Fibroblast of mammary gland (primary cell): ENCODE measurements at regions not wholly inside any gene's neighbourhood (a gene's known extent, or its start where the extent isn't known, plus 50 kb on each side); places are given as distances from the start of the nearest gene placed in this dataset.

Source experiments
- DNase-seq: peaks from one replicate; pipeline ENCODE4 v3.0.0-alpha.2; 2010; ENCODE audit warnings: low read depth
- H3K4me3 ChIP-seq: 2 replicates; pipeline ENCODE4 v1.5.1; 2011; ENCODE audit warnings: low read depth, mild to moderate bottlenecking, low read length, moderate library complexity; ENCODE audit not compliant: control insufficient read depth
- TF ChIP-seq, protein P1 (sequence below): conservative IDR thresholded peaks from 2 replicates; pipeline ENCODE4 v1.5.1; 2011; ENCODE audit warnings: low read depth, low read length, inconsistent platforms; ENCODE audit not compliant: control insufficient read depth, insufficient read depth

DNA sequence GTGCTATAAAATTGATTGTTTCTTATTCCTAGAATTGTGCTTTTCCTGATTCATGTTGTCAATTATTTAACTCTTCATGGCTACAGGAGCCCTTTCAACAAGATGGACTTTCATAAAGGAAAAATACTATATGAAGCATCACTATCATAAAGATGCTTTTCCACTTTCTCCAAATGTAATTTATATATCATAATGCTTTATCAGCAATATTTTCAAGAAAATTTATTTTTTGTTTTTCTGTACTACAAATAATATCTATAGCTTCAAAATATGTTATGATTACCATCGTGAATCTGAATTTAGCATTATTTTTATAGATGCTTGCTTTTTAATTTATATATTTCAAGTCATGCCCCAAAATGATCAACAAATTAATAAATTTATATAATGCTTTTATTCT, 873.5 kb upstream of the LRFN5 start:
- H3K4me3 ChIP-seq, result no peak overlapping the region
- TF ChIP-seq, protein P1, sequence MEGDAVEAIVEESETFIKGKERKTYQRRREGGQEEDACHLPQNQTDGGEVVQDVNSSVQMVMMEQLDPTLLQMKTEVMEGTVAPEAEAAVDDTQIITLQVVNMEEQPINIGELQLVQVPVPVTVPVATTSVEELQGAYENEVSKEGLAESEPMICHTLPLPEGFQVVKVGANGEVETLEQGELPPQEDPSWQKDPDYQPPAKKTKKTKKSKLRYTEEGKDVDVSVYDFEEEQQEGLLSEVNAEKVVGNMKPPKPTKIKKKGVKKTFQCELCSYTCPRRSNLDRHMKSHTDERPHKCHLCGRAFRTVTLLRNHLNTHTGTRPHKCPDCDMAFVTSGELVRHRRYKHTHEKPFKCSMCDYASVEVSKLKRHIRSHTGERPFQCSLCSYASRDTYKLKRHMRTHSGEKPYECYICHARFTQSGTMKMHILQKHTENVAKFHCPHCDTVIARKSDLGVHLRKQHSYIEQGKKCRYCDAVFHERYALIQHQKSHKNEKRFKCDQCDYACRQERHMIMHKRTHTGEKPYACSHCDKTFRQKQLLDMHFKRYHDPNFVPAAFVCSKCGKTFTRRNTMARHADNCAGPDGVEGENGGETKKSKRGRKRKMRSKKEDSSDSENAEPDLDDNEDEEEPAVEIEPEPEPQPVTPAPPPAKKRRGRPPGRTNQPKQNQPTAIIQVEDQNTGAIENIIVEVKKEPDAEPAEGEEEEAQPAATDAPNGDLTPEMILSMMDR, result no peak
- no peak for DNase-seq

DNA sequence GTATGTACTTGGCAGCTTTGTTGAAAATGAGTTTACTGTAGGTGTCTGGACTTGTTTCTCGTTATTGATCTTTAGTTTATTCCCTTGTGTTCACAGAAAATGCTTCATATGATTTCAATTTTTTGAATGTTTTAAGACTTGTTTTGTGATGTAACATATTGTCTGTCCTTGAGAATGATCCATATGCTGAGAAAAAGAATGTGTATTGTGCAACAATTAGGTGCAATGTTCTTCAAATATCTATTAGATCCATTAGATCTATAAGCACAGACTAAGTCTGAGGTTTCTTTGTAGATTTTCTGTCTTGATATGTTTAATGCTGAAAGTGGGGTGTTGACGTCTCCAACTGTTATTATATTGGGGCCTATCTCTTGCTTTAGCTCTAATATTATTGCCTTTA, 879.6 kb upstream of the LRFN5 start:
- TF ChIP-seq, protein P1, result no peak
- H3K4me3 ChIP-seq, result no peak overlapping the region

DNA sequence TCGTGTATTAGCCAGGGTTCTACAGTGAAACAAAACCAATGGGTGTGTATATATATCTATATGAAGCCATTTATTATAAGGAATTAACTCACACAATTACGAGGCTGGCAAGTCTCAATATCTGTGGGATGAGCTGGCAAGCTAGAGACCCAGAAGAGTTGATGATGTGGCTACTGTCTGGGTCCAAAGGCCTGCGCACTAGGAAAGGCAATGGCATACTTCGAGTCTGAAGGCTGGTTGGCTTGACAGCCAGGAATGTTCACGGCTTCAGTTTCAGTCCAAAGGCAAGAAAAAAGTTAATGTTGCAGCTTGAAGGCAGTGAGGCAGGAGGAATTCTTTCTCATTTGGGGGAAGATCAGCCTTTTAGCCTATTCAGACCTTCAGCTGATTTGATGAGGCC, 893.3 kb upstream of the LRFN5 start:
- TF ChIP-seq, protein P1, result no peak
- no peak for DNase-seq
- no peak overlapping the region for H3K4me3 ChIP-seq

More for the DNA sequence above, 879.6 kb upstream of the LRFN5 start:
- DNase-seq, result no peak

DNA sequence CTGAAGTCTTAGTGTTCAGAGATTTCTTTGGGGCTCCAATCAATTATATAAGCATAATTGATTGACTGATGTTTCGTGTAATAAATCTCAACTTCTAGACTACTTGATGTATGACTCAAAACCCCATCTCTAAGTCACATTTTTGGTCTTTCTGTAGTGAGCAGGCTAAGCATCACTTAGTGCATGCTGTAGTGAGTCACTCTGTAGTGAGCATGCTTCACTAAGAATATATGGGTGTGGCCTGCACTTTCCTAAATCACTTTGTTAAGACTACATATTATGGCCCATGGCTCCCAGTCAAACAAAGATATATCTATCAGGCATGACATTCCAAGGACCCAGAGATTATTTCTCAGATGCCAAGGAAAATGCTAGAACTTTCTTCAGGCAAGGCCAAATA, 909.4 kb upstream of the LRFN5 start:
- H3K4me3 ChIP-seq, result no peak overlapping the region
- DNase-seq, result peak; percentile 10
- TF ChIP-seq, protein P1, result no peak

DNA sequence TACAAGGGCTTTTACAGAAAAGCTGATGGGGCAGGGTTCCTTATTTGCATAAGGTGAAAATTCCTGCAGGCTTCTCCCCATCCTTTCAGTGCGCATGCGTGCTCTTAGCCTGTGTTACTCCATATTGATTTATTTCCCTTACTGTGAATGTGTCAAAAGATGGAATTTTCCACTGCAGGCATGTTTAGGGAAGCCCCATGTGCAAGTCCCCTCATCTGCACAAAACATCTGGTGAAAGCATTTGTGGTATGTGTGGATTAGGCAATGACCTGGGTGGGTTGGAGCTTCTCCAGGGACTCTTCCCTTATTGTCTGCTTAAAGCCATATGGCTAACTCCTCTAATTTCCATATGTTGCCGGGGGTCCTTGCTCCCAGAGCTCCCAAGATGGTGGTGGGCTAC, 912.7 kb upstream of the LRFN5 start:
- peak; percentile 27 for DNase-seq
- TF ChIP-seq, protein P1, result no peak
- H3K4me3 ChIP-seq, result no peak overlapping the region

DNA sequence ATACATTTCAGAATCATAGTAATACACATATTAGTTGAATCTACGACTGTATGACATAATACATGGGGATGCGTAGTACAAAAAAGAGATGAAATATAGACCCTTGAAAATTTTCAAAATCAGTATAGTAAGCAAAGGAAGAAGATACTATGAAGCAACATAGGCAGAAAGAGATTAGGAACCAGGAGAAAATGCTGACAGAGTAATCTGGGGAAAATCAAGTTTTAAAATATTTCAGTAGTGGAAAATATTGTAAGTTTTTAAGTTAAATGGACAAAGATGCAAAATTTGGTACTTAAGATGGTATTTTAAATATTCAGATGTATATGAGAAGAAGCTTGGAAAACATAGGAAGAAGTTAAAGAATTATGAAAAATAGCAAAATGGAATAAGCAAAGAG, 915.6 kb upstream of the LRFN5 start:
- TF ChIP-seq, protein P1, result no peak
- DNase-seq, result no peak

DNA sequence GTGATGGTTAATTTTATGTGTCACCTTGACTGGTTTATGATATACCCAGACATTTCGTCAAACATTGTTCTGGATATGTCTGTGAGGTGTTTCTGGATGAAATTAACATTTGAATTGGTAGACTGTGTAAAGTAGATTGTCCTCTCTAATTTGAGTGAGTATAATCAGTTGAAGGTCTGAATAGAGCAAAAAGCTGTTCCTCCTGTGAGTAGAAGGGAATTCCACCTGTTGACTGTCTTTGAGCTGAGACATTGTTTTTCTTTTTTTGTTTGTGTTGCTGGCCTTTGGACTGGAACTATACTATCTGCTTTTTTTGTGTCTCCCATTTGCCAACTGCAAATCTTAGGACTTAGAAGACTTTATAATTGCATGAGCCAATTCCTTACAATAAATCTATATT, 920.9 kb upstream of the LRFN5 start:
- no peak for DNase-seq
- TF ChIP-seq, protein P1, result no peak
- no peak overlapping the region for H3K4me3 ChIP-seq

More for the DNA sequence above, 915.6 kb upstream of the LRFN5 start:
- no peak overlapping the region for H3K4me3 ChIP-seq
